ENCODE measurements at regions not wholly inside any gene's neighbourhood (a gene's known extent, or its start where the extent isn't known, plus 50 kb on each side); places are given as distances from the start of the nearest gene placed in this dataset.

GRCh38 chr16:13435873-13436474, 484.0 kb upstream of the ERCC4 start:
- Histone ChIP-seq H3K23ac (ENCODE audit: insufficient read length, low read depth, low read length) (no peak overlapping the region), H3K9me3 (ENCODE audit: control insufficient read depth, low read depth, low read length) (no peaks in the 10 kb centered on the region), H3K4me1 (ENCODE audit: insufficient read depth, low read length) (peaks cover 3% of the 10 kb centered on the region; the same call in 1 of the 2 replicates), H2BK15ac (ENCODE audit: low read depth, low read length) (no peak overlapping the region), H2BK20ac (ENCODE audit: low read depth, low read length, poor library complexity, severe bottlenecking) (no peak overlapping the region), H3K79me1 (ENCODE audit: insufficient read depth, low read depth, low read length, poor library complexity, severe bottlenecking) (no peaks in the 10 kb centered on the region), H3K79me2 (ENCODE audit: insufficient read depth, low read length) (no peaks in the 10 kb centered on the region), H3K56ac (ENCODE audit: insufficient read length, low read depth, low read length) (no peak overlapping the region), H3K27ac (ENCODE audit: insufficient read length, low read depth, low read length) (no peak overlapping the region), H3K23me2 (ENCODE audit: insufficient read length, low read depth, low read length, poor library complexity, severe bottlenecking) (no peaks in the 10 kb centered on the region), H4K91ac (ENCODE audit: insufficient read length, low read depth, low read length) (no peak overlapping the region), H2AFZ (ENCODE audit: low read length) (no peak overlapping the region), H3T11ph (ENCODE audit: low read length) (no peak overlapping the region), H4K20me1 (ENCODE audit: control insufficient read depth, insufficient read depth, insufficient read length) (no peaks in the 10 kb centered on the region), H2BK12ac (ENCODE audit: insufficient read length, low read depth, low read length) (no peak overlapping the region), H3K9ac (ENCODE audit: extremely low read depth, insufficient read length, low read length) (no peak overlapping the region), H3K4ac (ENCODE audit: low read depth, low read length) (no peak overlapping the region), H3K4me2 (ENCODE audit: insufficient read depth, insufficient read length, low read length) (no peak overlapping the region), H3K27me3 (ENCODE audit: insufficient read depth, low read length) (no peaks in the 10 kb centered on the region), H4K5ac (ENCODE audit: insufficient read length, low read depth, low read length) (no peak overlapping the region), H2BK120ac (ENCODE audit: low read depth, low read length, poor library complexity, severe bottlenecking) (no peak overlapping the region), H3K18ac (ENCODE audit: insufficient read length, low read depth, low read length) (no peak overlapping the region), H4K8ac (replicated peaks; ENCODE audit: insufficient read length, low read depth, low read length) (no peak overlapping the region), H2AK5ac (ENCODE audit: insufficient read length, low read length) (no peak overlapping the region), H2BK5ac (ENCODE audit: insufficient read length, low read length) (no peak overlapping the region), H3K14ac (ENCODE audit: insufficient read depth, low read length) (no peak overlapping the region)
- Mint-ChIP-seq H3K36me3 (ENCODE audit: insufficient read depth in 1 of 3, low read depth in 3 of 3) (peaks cover 0 to 1% (median 0%) of the 10 kb centered on the region in 3 experiments; a peak in 4 of 7 replicates), H3K9me3 (peaks cover 0 to 5% of the 10 kb centered on the region in 2 experiments), H3K4me3 (no peak overlapping the region), H3K27me3 (ENCODE audit: low read depth) (no peaks in the 10 kb centered on the region), H3K4me1 (peaks cover 27 to 38% of the 10 kb centered on the region in 2 experiments), H3K27ac (no peak overlapping the region)
- peak; percentile 48 for DNase-seq
- WGBS (ENCODE audit: extremely low coverage, insufficient read length, low lambda C conversion rate) = no CpG with 5 or more reads among the region's 3 CpGs
- TF ChIP-seq, protein P1, sequence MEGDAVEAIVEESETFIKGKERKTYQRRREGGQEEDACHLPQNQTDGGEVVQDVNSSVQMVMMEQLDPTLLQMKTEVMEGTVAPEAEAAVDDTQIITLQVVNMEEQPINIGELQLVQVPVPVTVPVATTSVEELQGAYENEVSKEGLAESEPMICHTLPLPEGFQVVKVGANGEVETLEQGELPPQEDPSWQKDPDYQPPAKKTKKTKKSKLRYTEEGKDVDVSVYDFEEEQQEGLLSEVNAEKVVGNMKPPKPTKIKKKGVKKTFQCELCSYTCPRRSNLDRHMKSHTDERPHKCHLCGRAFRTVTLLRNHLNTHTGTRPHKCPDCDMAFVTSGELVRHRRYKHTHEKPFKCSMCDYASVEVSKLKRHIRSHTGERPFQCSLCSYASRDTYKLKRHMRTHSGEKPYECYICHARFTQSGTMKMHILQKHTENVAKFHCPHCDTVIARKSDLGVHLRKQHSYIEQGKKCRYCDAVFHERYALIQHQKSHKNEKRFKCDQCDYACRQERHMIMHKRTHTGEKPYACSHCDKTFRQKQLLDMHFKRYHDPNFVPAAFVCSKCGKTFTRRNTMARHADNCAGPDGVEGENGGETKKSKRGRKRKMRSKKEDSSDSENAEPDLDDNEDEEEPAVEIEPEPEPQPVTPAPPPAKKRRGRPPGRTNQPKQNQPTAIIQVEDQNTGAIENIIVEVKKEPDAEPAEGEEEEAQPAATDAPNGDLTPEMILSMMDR (conservative IDR thresholded peaks at IDR 0.05) = peak; percentile 65
